NB4 (cell line): ENCODE measurements at regions not wholly inside any gene's neighbourhood (a gene's known extent, or its start where the extent isn't known, plus 50 kb on each side); places are given as distances from the start of the nearest gene placed in this dataset.

Experiments used
- CTCF ChIP-seq: IDR thresholded peaks from one replicate; pipeline ENCODE4 v1.5.1; 2012; ENCODE audit warnings: low read depth, low read length
- MYC ChIP-seq: IDR thresholded peaks from 2 replicates; pipeline ENCODE4 v1.6.1; 2011; ENCODE audit warnings: low read depth, low read length

GRCh38 chr13:44629465-44630183, 53.5 kb upstream of the TSC22D1 start:
- TF ChIP-seq CTCF: no peak
- no peak for TF ChIP-seq MYC
